Uterus (tissue), 2 donors: ENCODE measurements at regions not wholly inside any gene's neighbourhood (a gene's known extent, or its start where the extent isn't known, plus 50 kb on each side); places are given as distances from the start of the nearest gene placed in this dataset.

Experiments
- POLR2A ChIP-seq, 2 donors: fragments of 450-650 bp; IDR thresholded peaks; one replicate each; pipeline ENCODE4 v1.6.1; 2016; ENCODE audit warnings: antibody characterized with exemption in 2 of 2, mild to moderate bottlenecking in 1 of 2, moderate library complexity in 1 of 2
- TF ChIP-seq, protein P1 (sequence below), 4 experiments: fragments of 200-600 bp in 2 of 4; fragments of 450-650 bp in 2 of 4; sonication (generic) in 2 of 4; IDR thresholded peaks; one replicate each; pipeline ENCODE4 v1.5.1; 2016 to 2019; ENCODE audit warnings: antibody characterized with exemption in 4 of 4, mild to moderate bottlenecking in 2 of 4, moderate library complexity in 1 of 4

DNA sequence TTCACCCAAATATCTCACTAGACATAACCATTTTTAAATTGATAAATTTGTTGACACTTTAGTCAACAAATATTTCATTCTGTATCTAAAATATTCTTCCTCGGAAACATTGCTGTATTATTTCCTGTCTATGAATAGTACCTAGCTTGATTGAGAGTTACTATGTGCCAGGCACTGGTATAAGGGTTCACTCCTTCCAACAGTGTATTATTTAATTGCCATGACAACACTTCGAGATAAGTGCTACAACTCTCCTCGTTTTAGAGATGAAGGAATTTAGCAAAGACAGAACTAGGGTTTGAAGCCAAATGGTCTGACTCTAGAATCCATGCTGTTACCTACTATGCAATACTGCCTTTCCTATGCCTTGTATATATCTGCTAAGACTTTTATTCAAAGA lies 287.2 kb downstream of the YTHDC2 start:
- TF ChIP-seq, protein P1, sequence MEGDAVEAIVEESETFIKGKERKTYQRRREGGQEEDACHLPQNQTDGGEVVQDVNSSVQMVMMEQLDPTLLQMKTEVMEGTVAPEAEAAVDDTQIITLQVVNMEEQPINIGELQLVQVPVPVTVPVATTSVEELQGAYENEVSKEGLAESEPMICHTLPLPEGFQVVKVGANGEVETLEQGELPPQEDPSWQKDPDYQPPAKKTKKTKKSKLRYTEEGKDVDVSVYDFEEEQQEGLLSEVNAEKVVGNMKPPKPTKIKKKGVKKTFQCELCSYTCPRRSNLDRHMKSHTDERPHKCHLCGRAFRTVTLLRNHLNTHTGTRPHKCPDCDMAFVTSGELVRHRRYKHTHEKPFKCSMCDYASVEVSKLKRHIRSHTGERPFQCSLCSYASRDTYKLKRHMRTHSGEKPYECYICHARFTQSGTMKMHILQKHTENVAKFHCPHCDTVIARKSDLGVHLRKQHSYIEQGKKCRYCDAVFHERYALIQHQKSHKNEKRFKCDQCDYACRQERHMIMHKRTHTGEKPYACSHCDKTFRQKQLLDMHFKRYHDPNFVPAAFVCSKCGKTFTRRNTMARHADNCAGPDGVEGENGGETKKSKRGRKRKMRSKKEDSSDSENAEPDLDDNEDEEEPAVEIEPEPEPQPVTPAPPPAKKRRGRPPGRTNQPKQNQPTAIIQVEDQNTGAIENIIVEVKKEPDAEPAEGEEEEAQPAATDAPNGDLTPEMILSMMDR (IDR thresholded peaks at IDR 0.05) = no peak
- TF ChIP-seq POLR2A (IDR thresholded peaks at IDR 0.05) = no peak
